OCI-LY7 (cell line): ENCODE measurements at regions not wholly inside any gene's neighbourhood (a gene's known extent, or its start where the extent isn't known, plus 50 kb on each side); places are given as distances from the start of the nearest gene placed in this dataset.
"Not testable (repeated sequence)": the region's sequence is repeated elsewhere in the genome, so short reads cannot be mapped to it uniquely, and the experiment has no call there.

ENCODE experiments used
- BruUV-seq: library from RNA; stranded (reverse); fragments of 400-500 nt; replicated peaks from 2 replicates; lab custom pipeline; 2021; lab: Mats Ljungman, UMichigan
- CTCF ChIA-PET: fragments of 300-600 bp; sonication (Branson Sonifier 250); formaldehyde crosslinking; loops from one replicate; lab custom pipeline; 2022; ENCODE audit warnings: antibody characterized with exemption; ENCODE audit not compliant: unreplicated experiment; lab: Charles Lee
- POLR2A ChIA-PET: fragments of 300-600 bp; sonication (Branson Sonifier 250); formaldehyde crosslinking; loops from one replicate; lab custom pipeline; 2022; ENCODE audit warnings: antibody characterized with exemption; lab: Charles Lee
- DNase-seq: peaks from one replicate; pipeline ENCODE4 v3.0.0-alpha.2; 2015; ENCODE audit warnings: low spot score
- H2AFZ ChIP-seq: fragments of 200-600 bp; sonication (generic), shearing (Covaris generic); 2 replicates; pipeline ENCODE4 v1.6.1; 2014; ENCODE audit warnings: mild to moderate bottlenecking, antibody characterized with exemption, low read length, moderate library complexity
- H3K27ac ChIP-seq: fragments of 200-600 bp; sonication (generic); 2 replicates; pipeline ENCODE4 v1.5.1; 2014; ENCODE audit warnings: mixed run types, low read depth, mild to moderate bottlenecking, moderate library complexity, low read length, inconsistent platforms; ENCODE audit not compliant: poor library complexity, severe bottlenecking
- H3K36me3 ChIP-seq: fragments of 200-600 bp; sonication (generic); 2 replicates; pipeline ENCODE4 v1.6.1; 2014; ENCODE audit warnings: mild to moderate bottlenecking, antibody characterized with exemption, low read length, moderate library complexity, mixed read lengths; ENCODE audit not compliant: insufficient read depth
- H3K4me1 ChIP-seq: fragments of 200-600 bp; sonication (generic); 2 replicates; pipeline ENCODE4 v1.5.1; 2014; ENCODE audit warnings: mild to moderate bottlenecking, low read length; ENCODE audit not compliant: insufficient read depth, poor library complexity, severe bottlenecking
- H3K4me2 ChIP-seq: fragments of 200-600 bp; sonication (generic); 2 replicates; pipeline ENCODE4 v1.6.1; 2014; ENCODE audit warnings: mild to moderate bottlenecking, low read length
- H3K4me3 ChIP-seq: fragments of 200-600 bp; sonication (generic); 2 replicates; pipeline ENCODE4 v1.5.1; 2014; ENCODE audit warnings: mild to moderate bottlenecking, low read depth, low read length; ENCODE audit not compliant: poor library complexity, severe bottlenecking
- H3K79me2 ChIP-seq: fragments of 200-600 bp; sonication (generic); 2 replicates; pipeline ENCODE4 v1.6.1; 2016; ENCODE audit warnings: low read depth, mild to moderate bottlenecking, low read length, moderate library complexity, mixed read lengths; ENCODE audit not compliant: insufficient read depth
- H3K9me2 ChIP-seq: fragments of 200-600 bp; sonication (generic); 2 replicates; pipeline ENCODE4 v1.6.1; 2016; ENCODE audit warnings: mild to moderate bottlenecking, low read length, mixed read lengths; ENCODE audit not compliant: insufficient read depth
- H3K9me3 ChIP-seq: fragments of 200-600 bp; sonication (generic); 2 replicates; pipeline ENCODE4 v1.6.1; 2014; ENCODE audit warnings: mild to moderate bottlenecking, mixed run types, low read length, mixed read lengths
- H4K20me1 ChIP-seq: fragments of 200-600 bp; sonication (generic); 2 replicates; pipeline ENCODE4 v1.6.1; 2014; ENCODE audit warnings: mild to moderate bottlenecking, antibody characterized with exemption, low read length, moderate library complexity, mixed read lengths; ENCODE audit not compliant: insufficient read depth
- EZH2phosphoT487 ChIP-seq: fragments of 200-600 bp; sonication (generic); IDR thresholded peaks from 2 replicates; pipeline ENCODE4 v1.6.1; 2018; ENCODE audit warnings: low read depth, borderline replicate concordance, mild to moderate bottlenecking, mixed run types, antibody characterized with exemption, low read length, moderate library complexity, mixed read lengths
- intact Hi-C: fragments of 100-400 bp; cut with micrococcal nuclease; formaldehyde crosslinking; loops from one replicate; pipeline ENCODE4 v1.10.0; 2022; ENCODE audit not compliant: unreplicated experiment
- TF ChIP-seq, protein P1 (sequence below): fragments of 200-600 bp; sonication (generic); conservative IDR thresholded peaks from 2 replicates; pipeline ENCODE4 v1.5.1; 2014; ENCODE audit warnings: mild to moderate bottlenecking, antibody characterized with exemption, low read length, moderate library complexity, mixed read lengths

DNA sequence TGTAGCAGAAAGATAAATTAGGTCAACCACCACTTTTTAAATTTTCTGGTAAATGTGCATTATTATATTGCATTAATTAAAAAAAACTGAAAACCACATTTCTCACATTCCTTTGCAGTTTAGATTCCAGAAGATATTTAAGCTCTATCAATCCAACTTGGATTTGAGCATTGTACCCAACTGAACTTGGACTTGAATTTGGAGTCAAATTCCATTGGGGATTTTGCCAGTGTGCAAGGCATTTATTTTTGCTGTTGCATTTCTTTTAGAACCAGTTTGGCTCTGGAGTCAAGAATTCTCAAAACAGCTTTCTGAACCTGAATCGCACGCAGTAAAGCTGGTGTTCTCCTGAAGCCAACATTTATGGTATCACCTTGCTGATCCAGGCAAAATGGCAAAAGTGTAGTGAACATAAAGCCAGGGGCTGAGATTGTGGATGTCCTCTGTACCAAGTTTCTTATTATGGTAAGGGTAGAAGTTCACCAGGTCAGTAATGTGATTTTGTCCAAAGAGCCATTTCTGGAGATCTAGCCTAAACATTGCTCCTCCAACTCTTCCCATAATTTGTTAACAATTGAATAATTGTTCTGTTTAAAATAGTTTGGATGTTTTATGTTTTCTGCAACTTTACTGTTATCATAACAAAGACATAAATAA lies 890.9 kb downstream of the LRRIQ3 start:
- DNase-seq: no peak
- H3K4me3 ChIP-seq: no peak overlapping the region
- H3K9me3 ChIP-seq: no peaks in the 10 kb centered on the region
- POLR2A ChIA-PET: no interaction called here
- intact Hi-C loops: no loop called here
- TF ChIP-seq, protein P1, sequence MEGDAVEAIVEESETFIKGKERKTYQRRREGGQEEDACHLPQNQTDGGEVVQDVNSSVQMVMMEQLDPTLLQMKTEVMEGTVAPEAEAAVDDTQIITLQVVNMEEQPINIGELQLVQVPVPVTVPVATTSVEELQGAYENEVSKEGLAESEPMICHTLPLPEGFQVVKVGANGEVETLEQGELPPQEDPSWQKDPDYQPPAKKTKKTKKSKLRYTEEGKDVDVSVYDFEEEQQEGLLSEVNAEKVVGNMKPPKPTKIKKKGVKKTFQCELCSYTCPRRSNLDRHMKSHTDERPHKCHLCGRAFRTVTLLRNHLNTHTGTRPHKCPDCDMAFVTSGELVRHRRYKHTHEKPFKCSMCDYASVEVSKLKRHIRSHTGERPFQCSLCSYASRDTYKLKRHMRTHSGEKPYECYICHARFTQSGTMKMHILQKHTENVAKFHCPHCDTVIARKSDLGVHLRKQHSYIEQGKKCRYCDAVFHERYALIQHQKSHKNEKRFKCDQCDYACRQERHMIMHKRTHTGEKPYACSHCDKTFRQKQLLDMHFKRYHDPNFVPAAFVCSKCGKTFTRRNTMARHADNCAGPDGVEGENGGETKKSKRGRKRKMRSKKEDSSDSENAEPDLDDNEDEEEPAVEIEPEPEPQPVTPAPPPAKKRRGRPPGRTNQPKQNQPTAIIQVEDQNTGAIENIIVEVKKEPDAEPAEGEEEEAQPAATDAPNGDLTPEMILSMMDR: no peak
- TF ChIP-seq EZH2phosphoT487: no peak
- H3K27ac ChIP-seq: no peak overlapping the region
- no TSS peak for BruUV-seq
- H3K79me2 ChIP-seq: no peaks in the 10 kb centered on the region
- CTCF ChIA-PET: no interaction called here
- H4K20me1 ChIP-seq: no peaks in the 10 kb centered on the region
- no peak overlapping the region for H3K4me2 ChIP-seq
- H3K9me2 ChIP-seq: no peaks in the 10 kb centered on the region
- H2AFZ ChIP-seq: no peak overlapping the region
- no peaks in the 10 kb centered on the region for H3K36me3 ChIP-seq
- no peaks in the 10 kb centered on the region for H3K4me1 ChIP-seq

DNA sequence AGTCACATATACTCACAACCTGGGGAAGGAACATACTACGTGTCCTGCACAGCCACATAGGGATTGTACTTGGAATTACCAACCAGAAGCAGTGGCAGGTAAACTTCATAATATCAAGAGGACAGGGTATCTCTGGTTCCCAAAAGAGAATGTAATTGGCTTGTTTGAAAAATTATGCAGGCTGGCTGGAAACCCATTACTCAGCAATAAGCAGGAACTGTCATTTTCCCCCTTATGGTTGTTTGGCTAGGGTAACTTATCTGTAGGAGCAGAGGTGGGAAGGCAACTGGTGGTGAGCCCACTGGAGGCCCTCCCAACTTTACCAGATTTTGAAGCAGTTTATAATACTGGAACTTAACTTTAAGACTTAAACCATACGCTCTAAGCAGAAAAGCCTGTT lies 924.1 kb downstream of the LRRIQ3 start:
- Histone ChIP-seq H3K79me2 (no peaks in the 10 kb centered on the region), H4K20me1 (no peaks in the 10 kb centered on the region), H3K4me3 (no peak overlapping the region), H2AFZ (no peak overlapping the region), H3K36me3 (no peaks in the 10 kb centered on the region), H3K9me3 (no peaks in the 10 kb centered on the region), H3K4me2 (no peak overlapping the region), H3K9me2 (no peaks in the 10 kb centered on the region), H3K27ac (no peak overlapping the region), H3K4me1 (no peaks in the 10 kb centered on the region)
- no peak for TF ChIP-seq EZH2phosphoT487
- TF ChIP-seq, protein P1: no peak
- no peak for DNase-seq
- no TSS peak for BruUV-seq
- intact Hi-C loops: no loop called here
- CTCF ChIA-PET: no interaction called here
- POLR2A ChIA-PET: no interaction called here

DNA sequence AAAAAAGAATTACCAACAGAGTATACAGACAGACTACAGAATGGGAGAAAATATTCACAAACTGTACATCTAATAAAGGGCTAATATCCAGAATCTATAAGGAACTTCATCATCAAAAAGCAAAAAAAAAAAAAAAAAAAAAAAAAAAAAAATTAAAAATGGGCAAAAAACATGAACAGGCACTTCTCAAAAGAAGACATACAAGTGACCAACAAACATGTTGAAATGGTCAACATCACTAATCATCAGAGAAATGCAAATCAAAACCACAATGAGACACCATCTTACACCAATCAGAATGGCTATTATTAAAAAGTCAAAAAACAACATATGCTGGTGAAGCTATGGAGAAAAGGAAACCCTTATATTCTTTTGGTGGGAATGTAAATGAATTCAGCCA lies 952.8 kb downstream of the LRRIQ3 start:
- H3K27ac ChIP-seq, intact Hi-C loops: not testable (repeated sequence)

More for the DNA sequence above, 952.8 kb downstream of the LRRIQ3 start:
- H3K79me2 ChIP-seq, CTCF ChIA-PET, H4K20me1 ChIP-seq, H3K4me3 ChIP-seq, H2AFZ ChIP-seq, H3K4me2 ChIP-seq, DNase-seq, H3K4me1 ChIP-seq, H3K36me3 ChIP-seq, H3K9me3 ChIP-seq, BruUV-seq, H3K9me2 ChIP-seq: not testable (repeated sequence)
- POLR2A ChIA-PET: interaction anchor here (0.6 kb wide), 1 partner anchor 35 kb away, joined by 4 read pairs; no protein-coding TSS in a partner anchor
